SK-N-SH (cell line): ENCODE measurements at regions not wholly inside any gene's neighbourhood (a gene's known extent, or its start where the extent isn't known, plus 50 kb on each side); places are given as distances from the start of the nearest gene placed in this dataset.

Experiments used
- CTCF ChIA-PET: fragments of 300-600, 350-600 bp; formaldehyde crosslinking; extraction: SDS; loops from one replicate; lab custom pipeline; 2021; lab: Yijun Ruan, JAX
- POLR2A ChIA-PET: fragments of 350-600 bp; sonication (Branson Sonifier 250); formaldehyde crosslinking; extraction: SDS; loops from one replicate; lab custom pipeline; 2020; ENCODE audit warnings: antibody characterized with exemption, inconsistent platforms; lab: Yijun Ruan, JAX
- DNase-seq: peaks from one replicate; pipeline ENCODE4 v3.0.0; 2012
- H2AFZ ChIP-seq: fragments of 200-600 bp; sonication (generic); 2 replicates; pipeline ENCODE4 v1.8.1; 2016; ENCODE audit warnings: antibody characterized with exemption, mild to moderate bottlenecking, low read depth
- H3F3A ChIP-seq: fragments of 200-600 bp; sonication (generic); replicated peaks from 2 replicates; pipeline ENCODE3; 2016; ENCODE audit warnings: antibody characterized with exemption, mild to moderate bottlenecking; ENCODE audit not compliant: insufficient read depth
- H3K27ac ChIP-seq, 2 experiments: fragments of 200-500 bp in 1 of 2; fragments of 200-600 bp in 1 of 2; sonication (Bioruptor generic) in 1 of 2; sonication (generic), shearing (Covaris generic) in 1 of 2; 2 replicates each; pipeline versions ENCODE4 v1.5.1 to v1.6.1; 2014 to 2016; ENCODE audit warnings: low read depth in 2 of 2, inconsistent platforms in 1 of 2, low read length in 1 of 2, mild to moderate bottlenecking in 1 of 2, mixed read lengths in 1 of 2
- H3K27me3 ChIP-seq: fragments of 200-600 bp; sonication (generic), shearing (Covaris generic); 2 replicates; pipeline ENCODE4 v1.6.1; 2016; ENCODE audit warnings: mixed run types; ENCODE audit not compliant: insufficient read depth
- H3K36me3 ChIP-seq, 2 experiments: fragments of 200-500 bp in 1 of 2; fragments of 200-600 bp in 1 of 2; sonication (Bioruptor generic) in 1 of 2; sonication (generic) in 1 of 2; replicated peaks in 1 of 2; 2 replicates each; pipeline versions ENCODE3 to v1.5.1; 2014 to 2016; ENCODE audit warnings: low read length in 1 of 2, mild to moderate bottlenecking in 1 of 2; ENCODE audit not compliant: insufficient read depth in 2 of 2, control insufficient read depth in 1 of 2
- H3K4me1 ChIP-seq, 2 experiments: fragments of 200-500 bp in 1 of 2; fragments of 200-600 bp in 1 of 2; sonication (Bioruptor generic) in 1 of 2; sonication (generic), shearing (Covaris generic) in 1 of 2; 2 replicates each; pipeline versions ENCODE4 v1.5.1 to v1.6.1; 2014 to 2016; ENCODE audit warnings: low read depth in 1 of 2, low read length in 1 of 2, mixed run types in 1 of 2; ENCODE audit not compliant: insufficient read depth in 2 of 2, control insufficient read depth in 1 of 2
- H3K4me2 ChIP-seq: fragments of 200-600 bp; sonication (generic), shearing (Covaris generic); 2 replicates; pipeline ENCODE4 v1.6.1; 2017; ENCODE audit warnings: mixed run types
- H3K4me3 ChIP-seq, 2 experiments: fragments of 200-500 bp in 1 of 2; fragments of 200-600 bp in 1 of 2; sonication (Bioruptor generic) in 1 of 2; sonication (generic), shearing (Covaris generic) in 1 of 2; 2 replicates each; pipeline versions ENCODE4 v1.5.1 to v1.8.1; 2014 to 2016; ENCODE audit warnings: low read depth in 2 of 2, inconsistent platforms in 1 of 2, low read length in 1 of 2, mild to moderate bottlenecking in 1 of 2, mixed read lengths in 1 of 2, moderate library complexity in 1 of 2
- H3K79me2 ChIP-seq: fragments of 200-600 bp; sonication (generic); 2 replicates; pipeline ENCODE4 v1.8.1; 2017; ENCODE audit warnings: mild to moderate bottlenecking; ENCODE audit not compliant: insufficient read depth
- H3K9ac ChIP-seq: fragments of 200-600 bp; sonication (generic); 2 replicates; pipeline ENCODE4 v1.6.1; 2017; ENCODE audit warnings: mixed run types
- H3K9me2 ChIP-seq: fragments of 200-600 bp; sonication (generic); 2 replicates; pipeline ENCODE4 v1.6.1; 2017; ENCODE audit warnings: mixed run types
- H3K9me3 ChIP-seq: fragments of 200-600 bp; sonication (generic); 2 replicates; pipeline ENCODE4 v1.6.1; 2017; ENCODE audit warnings: mixed run types, mild to moderate bottlenecking, moderate library complexity
- H4K20me1 ChIP-seq: fragments of 200-600 bp; sonication (generic); 2 replicates; pipeline ENCODE4 v1.6.1; 2017; ENCODE audit warnings: mild to moderate bottlenecking, mixed run types; ENCODE audit not compliant: insufficient read depth
- CHD2 ChIP-seq: fragments of 150-350 bp; IDR thresholded peaks from 2 replicates; pipeline ENCODE4 v1.6.1; 2018; ENCODE audit warnings: low read length; ENCODE audit not compliant: partially characterized antibody
- ELF1 ChIP-seq: IDR thresholded peaks from 2 replicates; pipeline ENCODE4 v1.4.0; 2012
- EP300 ChIP-seq, 2 experiments: IDR thresholded peaks; 2 replicates each; pipeline versions ENCODE4 v1.4.0 to v1.6.1; 2012; ENCODE audit warnings: borderline replicate concordance in 1 of 2, low read depth in 1 of 2, low read length in 1 of 2
- FOXJ3 ChIP-seq: sonication (generic); formaldehyde crosslinking; IDR thresholded peaks from 2 replicates; pipeline ENCODE4 v1.5.1; 2020; ENCODE audit warnings: mild to moderate bottlenecking, missing genetic modification reagents
- GABPA ChIP-seq: IDR thresholded peaks from 2 replicates; pipeline ENCODE4 v1.4.0; 2012; ENCODE audit warnings: low read depth, mild to moderate bottlenecking
- GATA2 ChIP-seq: sonication (generic); formaldehyde crosslinking; IDR thresholded peaks from 2 replicates; pipeline ENCODE4 v1.5.0; 2020; ENCODE audit warnings: mild to moderate bottlenecking, missing genetic modification reagents
- JUND ChIP-seq: IDR thresholded peaks from 2 replicates; pipeline ENCODE4 v1.4.0; 2012
- POLR2AphosphoS5 ChIP-seq: IDR thresholded peaks from 2 replicates; pipeline ENCODE4 v1.6.1; 2012; ENCODE audit warnings: low read depth, low read length
- RAD21 ChIP-seq: IDR thresholded peaks from 2 replicates; pipeline ENCODE4 v1.6.1; 2012; ENCODE audit warnings: mild to moderate bottlenecking, low read length
- RFX5 ChIP-seq: IDR thresholded peaks from 2 replicates; pipeline ENCODE4 v1.6.1; 2012; ENCODE audit warnings: mild to moderate bottlenecking, improper control_type of control experiment, low read length
- RXRA ChIP-seq: IDR thresholded peaks from 2 replicates; pipeline ENCODE4 v1.4.0; 2012; ENCODE audit warnings: low read depth, mild to moderate bottlenecking, borderline replicate concordance
- WGBS: methylation state at CpG from one replicate; pipeline ENCODE4 v1.1.6; 2017; ENCODE audit warnings: low lambda C conversion rate; 5-methylcytosine and 5-hydroxymethylcytosine counted together
- TF ChIP-seq, protein P1 (sequence below): fragments of 150-350 bp; IDR thresholded peaks from 2 replicates; pipeline ENCODE4 v1.6.1; 2017; ENCODE audit warnings: antibody characterized with exemption, low read length, low read depth, borderline replicate concordance
- TF ChIP-seq, protein P2 (sequence below): IDR thresholded peaks from 2 replicates; pipeline ENCODE4; 2012

DNA sequence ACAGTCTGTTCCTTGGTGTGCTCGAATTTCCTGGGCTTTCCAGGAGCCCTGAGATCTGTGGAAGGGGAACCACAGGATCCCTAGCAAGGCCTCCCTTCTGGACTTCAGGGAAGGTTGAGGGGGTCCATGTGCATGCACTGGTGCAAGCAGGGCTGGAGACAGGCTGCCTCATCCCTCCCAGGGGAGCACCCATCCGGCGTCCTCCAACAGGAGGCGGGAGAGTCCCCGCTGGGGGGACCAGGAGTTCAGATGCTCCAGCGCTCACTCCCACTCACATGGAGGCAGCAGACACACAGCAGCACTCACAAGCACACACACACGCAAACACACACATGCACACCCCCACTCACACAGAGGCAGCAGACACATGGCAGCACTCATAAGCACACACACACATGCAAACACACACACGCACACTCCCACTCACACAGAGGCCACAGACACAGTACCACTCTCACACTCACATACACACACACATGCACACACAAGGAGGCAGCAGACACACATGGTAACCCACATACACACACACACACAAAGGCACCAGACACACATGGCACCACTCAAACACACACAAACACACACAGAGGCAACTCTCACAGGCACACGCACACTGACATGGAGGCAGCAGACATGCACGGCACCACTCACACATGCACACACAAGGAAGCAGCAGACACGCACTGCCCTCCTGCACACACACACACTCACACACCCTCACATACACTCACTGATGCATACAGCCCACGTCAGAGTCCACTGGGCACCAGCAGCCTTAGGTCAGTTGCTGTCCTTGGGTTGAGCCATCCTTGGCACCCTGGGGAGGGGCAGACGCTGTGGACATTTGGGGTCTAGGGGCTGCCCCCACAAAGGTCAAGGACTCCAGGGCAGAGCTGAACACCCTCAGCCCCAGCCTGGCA is 247.0 kb upstream of the PPP2R2D start:
- Histone ChIP-seq H2AFZ (no peak overlapping the region), H3K36me3 (no peaks in the 10 kb centered on the region), H3K4me1 (peaks cover 0 to 17% of the 10 kb centered on the region in 2 experiments; a peak in 1 of 4 replicates), H3K9ac (no peak overlapping the region), H3K79me2 (no peaks in the 10 kb centered on the region), H4K20me1 (no peaks in the 10 kb centered on the region), H3K4me2 (no peak overlapping the region), H3K9me3 (no peaks in the 10 kb centered on the region; the same call in 1 of the 2 replicates), H3K27me3 (no peaks in the 10 kb centered on the region), H3K9me2 (no peaks in the 10 kb centered on the region), H3K4me3 (no peak overlapping the region), H3F3A (no peaks in the 10 kb centered on the region), H3K27ac (no peak overlapping the region)
- WGBS = 72% methylated on average over 7 of the region's 13 CpGs
- no peak for DNase-seq
- ChIA-PET POLR2A (no interaction called here), CTCF (no interaction called here)
- no peak for TF ChIP-seq ELF1
- no peak for TF ChIP-seq POLR2AphosphoS5
- no peak for TF ChIP-seq RFX5
- no peak for TF ChIP-seq RAD21
- no peak for TF ChIP-seq RXRA
- TF ChIP-seq GATA2 (CRISPR knock-in tag) = no peak
- TF ChIP-seq CHD2 = no peak
- no peak for TF ChIP-seq JUND
- TF ChIP-seq, protein P1, sequence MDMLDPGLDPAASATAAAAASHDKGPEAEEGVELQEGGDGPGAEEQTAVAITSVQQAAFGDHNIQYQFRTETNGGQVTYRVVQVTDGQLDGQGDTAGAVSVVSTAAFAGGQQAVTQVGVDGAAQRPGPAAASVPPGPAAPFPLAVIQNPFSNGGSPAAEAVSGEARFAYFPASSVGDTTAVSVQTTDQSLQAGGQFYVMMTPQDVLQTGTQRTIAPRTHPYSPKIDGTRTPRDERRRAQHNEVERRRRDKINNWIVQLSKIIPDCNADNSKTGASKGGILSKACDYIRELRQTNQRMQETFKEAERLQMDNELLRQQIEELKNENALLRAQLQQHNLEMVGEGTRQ = no peak
- TF ChIP-seq GABPA = no peak
- TF ChIP-seq FOXJ3 (CRISPR knock-in tag) = no peak

DNA sequence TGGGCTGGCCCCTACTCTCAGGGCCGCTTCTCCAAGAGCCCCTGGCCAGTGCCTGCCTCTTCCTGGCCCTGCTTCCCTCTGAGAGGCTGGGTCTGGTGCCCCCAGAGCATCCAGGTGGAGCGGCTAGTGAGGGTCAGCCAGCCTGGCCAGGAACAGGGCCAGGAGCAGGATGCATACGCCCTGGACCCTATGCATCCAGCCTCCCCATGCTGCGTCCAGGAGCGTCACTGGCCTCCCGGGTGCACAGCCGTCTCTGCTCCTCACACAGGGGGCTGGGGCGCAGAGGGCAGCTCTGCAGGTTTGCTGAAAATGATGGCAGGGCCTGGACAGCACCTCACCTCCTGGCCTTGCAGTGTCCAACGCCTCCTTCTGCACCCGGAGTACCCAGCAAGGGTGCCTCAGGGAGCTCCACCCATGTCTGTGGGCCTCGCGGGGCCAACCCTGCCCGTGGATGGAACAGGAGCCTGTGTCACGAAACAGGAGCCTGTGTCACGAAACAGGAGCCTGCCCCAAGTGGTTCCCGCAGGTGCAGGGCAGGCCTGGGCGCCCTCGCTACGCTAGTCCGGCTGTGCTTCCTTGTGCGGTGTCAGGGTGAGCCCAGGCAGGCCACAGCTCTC is 246.2 kb upstream of the PPP2R2D start:
- Histone ChIP-seq H3K4me1 (peaks cover 0 to 17% of the 10 kb centered on the region in 2 experiments; a peak in 1 of 4 replicates), H3K9ac (no peak overlapping the region), H3K27me3 (no peaks in the 10 kb centered on the region), H3K9me2 (no peaks in the 10 kb centered on the region)
- DNase-seq = no peak
- WGBS = 20% methylated on average over 1 of the region's 21 CpGs
- TF ChIP-seq JUND = no peak
- no peak for TF ChIP-seq GABPA
- TF ChIP-seq, protein P2, sequence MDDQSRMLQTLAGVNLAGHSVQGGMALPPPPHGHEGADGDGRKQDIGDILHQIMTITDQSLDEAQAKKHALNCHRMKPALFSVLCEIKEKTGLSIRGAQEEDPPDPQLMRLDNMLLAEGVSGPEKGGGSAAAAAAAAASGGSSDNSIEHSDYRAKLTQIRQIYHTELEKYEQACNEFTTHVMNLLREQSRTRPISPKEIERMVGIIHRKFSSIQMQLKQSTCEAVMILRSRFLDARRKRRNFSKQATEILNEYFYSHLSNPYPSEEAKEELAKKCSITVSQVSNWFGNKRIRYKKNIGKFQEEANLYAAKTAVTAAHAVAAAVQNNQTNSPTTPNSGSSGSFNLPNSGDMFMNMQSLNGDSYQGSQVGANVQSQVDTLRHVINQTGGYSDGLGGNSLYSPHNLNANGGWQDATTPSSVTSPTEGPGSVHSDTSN = no peak
- no peak for TF ChIP-seq EP300 (IDR thresholded peaks at IDR 0.05; ENCODE audit: borderline replicate concordance in 1 of 2, low read depth in 1 of 2, low read length in 1 of 2)
- TF ChIP-seq, all 33 proteins: peak for 0
- Histone ChIP-seq H3K27ac (no peak overlapping the region), H4K20me1 (no peaks in the 10 kb centered on the region), H3K79me2 (no peaks in the 10 kb centered on the region), H3K4me3 (no peak overlapping the region), H3K9me3 (no peaks in the 10 kb centered on the region), H3K36me3 (no peaks in the 10 kb centered on the region), H3F3A (no peaks in the 10 kb centered on the region), H2AFZ (no peak overlapping the region), H3K4me2 (no peak overlapping the region)
- ChIA-PET POLR2A (no interaction called here), CTCF (interaction anchor here (0.8 kb wide), 2 partner anchors 133 to 368 kb away, joined by 3 read pairs; no protein-coding TSS in a partner anchor)
